ENCODE measurements at regions not wholly inside any gene's neighbourhood (a gene's known extent, or its start where the extent isn't known, plus 50 kb on each side); places are given as distances from the start of the nearest gene placed in this dataset.

GRCh38 chr2:15760232-15760910 lies 168.7 kb downstream of the DDX1 start:
- Histone ChIP-seq H2AFZ (ENCODE audit: low read depth, low read length) (no peak overlapping the region), H3K4me1 (ENCODE audit: low read length) (no peaks in the 10 kb centered on the region), H3K79me2 (ENCODE audit: low read length) (no peaks in the 10 kb centered on the region), H4K20me1 (ENCODE audit: insufficient read depth, low read length) (no peaks in the 10 kb centered on the region), H3K27ac (ENCODE audit: low read length) (no peak overlapping the region), H3K36me3 (replicated peaks; ENCODE audit: low read depth, low read length) (no peaks in the 10 kb centered on the region), H3K4me3 (ENCODE audit: low read length) (no peak overlapping the region), H3K9ac (ENCODE audit: low read length) (no peak overlapping the region), H3K9me3 (ENCODE audit: insufficient read depth, low read length) (no peaks in the 10 kb centered on the region), H3K27me3 (ENCODE audit: low read depth, low read length) (0 out of 2 replicates have a peak, but pooled peaks cover 11% of the 10 kb centered on the region), H3K4me2 (ENCODE audit: low read length) (no peak overlapping the region)
- no peak for TF ChIP-seq EZH2phosphoT487 (IDR thresholded peaks at IDR 0.05; ENCODE audit: low read depth)
- TF ChIP-seq CTCF (IDR thresholded peaks at IDR 0.05; ENCODE audit: low read depth, low read length), result no peak

GRCh38 chr2:15761056-15761455 lies 169.4 kb downstream of the DDX1 start:
- no peaks in the 10 kb centered on the region for H3K79me2 ChIP-seq (ENCODE audit: low read length)
- H3K4me2 ChIP-seq (ENCODE audit: low read length), result no peak overlapping the region
- H3K36me3 ChIP-seq (replicated peaks; ENCODE audit: low read depth, low read length), result no peaks in the 10 kb centered on the region
- TF ChIP-seq EZH2phosphoT487 (IDR thresholded peaks at IDR 0.05; ENCODE audit: low read depth) (no peak), CTCF (IDR thresholded peaks at IDR 0.05; ENCODE audit: low read depth, low read length) (no peak)
- no peak overlapping the region for H3K27ac ChIP-seq (ENCODE audit: low read length)
- H2AFZ ChIP-seq (ENCODE audit: low read depth, low read length), result no peak overlapping the region
- H4K20me1 ChIP-seq (ENCODE audit: insufficient read depth, low read length), result no peaks in the 10 kb centered on the region
- H3K9me3 ChIP-seq (ENCODE audit: insufficient read depth, low read length), result no peaks in the 10 kb centered on the region
- H3K9ac ChIP-seq (ENCODE audit: low read length), result no peak overlapping the region
- H3K4me3 ChIP-seq (ENCODE audit: low read length), result no peak overlapping the region
- H3K4me1 ChIP-seq (ENCODE audit: low read length), result no peaks in the 10 kb centered on the region
- H3K27me3 ChIP-seq (ENCODE audit: low read depth, low read length), result 0 out of 2 replicates have a peak, but pooled peaks cover 11% of the 10 kb centered on the region

- no peaks in the 10 kb centered on the region for H3K36me3 ChIP-seq (replicated peaks; ENCODE audit: low read depth, low read length)
- no peak overlapping the region for H3K4me3 ChIP-seq (ENCODE audit: low read length)
- no peaks in the 10 kb centered on the region for H4K20me1 ChIP-seq (ENCODE audit: insufficient read depth, low read length)
- H2AFZ ChIP-seq (ENCODE audit: low read depth, low read length), result no peak overlapping the region
- no peaks in the 10 kb centered on the region for H3K79me2 ChIP-seq (ENCODE audit: low read length)
- H3K4me1 ChIP-seq (ENCODE audit: low read length), result no peaks in the 10 kb centered on the region
- 0 out of 2 replicates have a peak, but pooled peaks cover 11% of the 10 kb centered on the region for H3K27me3 ChIP-seq (ENCODE audit: low read depth, low read length)
- no peak for TF ChIP-seq EZH2phosphoT487 (IDR thresholded peaks at IDR 0.05; ENCODE audit: low read depth)
- H3K27ac ChIP-seq (ENCODE audit: low read length), result no peak overlapping the region
- no peak overlapping the region for H3K4me2 ChIP-seq (ENCODE audit: low read length)
- no peaks in the 10 kb centered on the region for H3K9me3 ChIP-seq (ENCODE audit: insufficient read depth, low read length)
- no peak overlapping the region for H3K9ac ChIP-seq (ENCODE audit: low read length)
Measured at GRCh38 chr2:15761910-15762309, 170.2 kb downstream of the DDX1 start.

GRCh38 chr2:15762449-15762848 lies 170.8 kb downstream of the DDX1 start:
- Histone ChIP-seq H3K36me3 (replicated peaks; ENCODE audit: low read depth, low read length) (no peaks in the 10 kb centered on the region), H3K27ac (ENCODE audit: low read length) (no peak overlapping the region), H3K79me2 (ENCODE audit: low read length) (no peaks in the 10 kb centered on the region), H3K9me3 (ENCODE audit: insufficient read depth, low read length) (no peaks in the 10 kb centered on the region), H3K27me3 (ENCODE audit: low read depth, low read length) (0 out of 2 replicates have a peak, but pooled peaks cover 10% of the 10 kb centered on the region), H3K4me3 (ENCODE audit: low read length) (no peak overlapping the region), H4K20me1 (ENCODE audit: insufficient read depth, low read length) (no peaks in the 10 kb centered on the region), H3K9ac (ENCODE audit: low read length) (no peak overlapping the region), H2AFZ (ENCODE audit: low read depth, low read length) (no peak overlapping the region), H3K4me1 (ENCODE audit: low read length) (no peaks in the 10 kb centered on the region), H3K4me2 (ENCODE audit: low read length) (no peak overlapping the region)
- no peak for TF ChIP-seq EZH2phosphoT487 (IDR thresholded peaks at IDR 0.05; ENCODE audit: low read depth)
- TF ChIP-seq CTCF (IDR thresholded peaks at IDR 0.05; ENCODE audit: low read depth, low read length), result no peak

Measured in OCI-LY3 (cell line).